ENCODE measurements at regions not wholly inside any gene's neighbourhood (a gene's known extent, or its start where the extent isn't known, plus 50 kb on each side); places are given as distances from the start of the nearest gene placed in this dataset.
A peak's percentile ranks its signal among the peaks of the same experiment; 100 is the strongest.
"Not testable (repeated sequence)": the region's sequence is repeated elsewhere in the genome, so short reads cannot be mapped to it uniquely, and the experiment has no call there.

- intact Hi-C loops (cut with DNase I; ENCODE audit: low total_unique reads): loop anchor here (5.0 kb wide), 1 partner anchor 473 kb away; no protein-coding TSS in a partner anchor
- TF ChIP-seq POLR2A (IDR thresholded peaks at IDR 0.05): no peak
- TF ChIP-seq, protein P1, sequence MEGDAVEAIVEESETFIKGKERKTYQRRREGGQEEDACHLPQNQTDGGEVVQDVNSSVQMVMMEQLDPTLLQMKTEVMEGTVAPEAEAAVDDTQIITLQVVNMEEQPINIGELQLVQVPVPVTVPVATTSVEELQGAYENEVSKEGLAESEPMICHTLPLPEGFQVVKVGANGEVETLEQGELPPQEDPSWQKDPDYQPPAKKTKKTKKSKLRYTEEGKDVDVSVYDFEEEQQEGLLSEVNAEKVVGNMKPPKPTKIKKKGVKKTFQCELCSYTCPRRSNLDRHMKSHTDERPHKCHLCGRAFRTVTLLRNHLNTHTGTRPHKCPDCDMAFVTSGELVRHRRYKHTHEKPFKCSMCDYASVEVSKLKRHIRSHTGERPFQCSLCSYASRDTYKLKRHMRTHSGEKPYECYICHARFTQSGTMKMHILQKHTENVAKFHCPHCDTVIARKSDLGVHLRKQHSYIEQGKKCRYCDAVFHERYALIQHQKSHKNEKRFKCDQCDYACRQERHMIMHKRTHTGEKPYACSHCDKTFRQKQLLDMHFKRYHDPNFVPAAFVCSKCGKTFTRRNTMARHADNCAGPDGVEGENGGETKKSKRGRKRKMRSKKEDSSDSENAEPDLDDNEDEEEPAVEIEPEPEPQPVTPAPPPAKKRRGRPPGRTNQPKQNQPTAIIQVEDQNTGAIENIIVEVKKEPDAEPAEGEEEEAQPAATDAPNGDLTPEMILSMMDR (IDR thresholded peaks at IDR 0.05): no peak
- no peaks in the 10 kb centered on the region for H3K36me3 ChIP-seq (ENCODE audit: low read depth, missing control alignments)
- no peak overlapping the region for H3K27ac ChIP-seq
- no peaks in the 10 kb centered on the region for H3K4me1 ChIP-seq
- H3K9me3 ChIP-seq: no peaks in the 10 kb centered on the region
- H3K27me3 ChIP-seq: no peaks in the 10 kb centered on the region
- H3K4me3 ChIP-seq: no peak overlapping the region
- DNase-seq: no peak
- WGBS, 2 donors: 63 to 66% methylated on average over 3 of the region's 3 CpGs
Measured at GRCh38 chr12:107605293-107605692, 80.3 kb upstream of the PWP1 start.

GRCh38 chr12:107607464-107608392, 77.9 kb upstream of the PWP1 start:
- Histone ChIP-seq H3K9me3 (no peaks in the 10 kb centered on the region), H3K4me3 (no peak overlapping the region), H3K27ac (no peak overlapping the region), H3K36me3 (ENCODE audit: low read depth, missing control alignments) (no peaks in the 10 kb centered on the region), H3K27me3 (no peaks in the 10 kb centered on the region), H3K4me1 (no peaks in the 10 kb centered on the region)
- 33 to 52% methylated on average over 10 to 21 of the region's 21 CpGs for WGBS, 2 donors
- DNase-seq: peak; percentile 91
- no peak for TF ChIP-seq POLR2A (IDR thresholded peaks at IDR 0.05)
- TF ChIP-seq, protein P1 (IDR thresholded peaks at IDR 0.05): peak; percentile 80 to 96 (median 85)
- intact Hi-C loops (cut with DNase I; ENCODE audit: low total_unique reads): loop anchor here (5.0 kb wide), 1 partner anchor 475 kb away; no protein-coding TSS in a partner anchor

DNA sequence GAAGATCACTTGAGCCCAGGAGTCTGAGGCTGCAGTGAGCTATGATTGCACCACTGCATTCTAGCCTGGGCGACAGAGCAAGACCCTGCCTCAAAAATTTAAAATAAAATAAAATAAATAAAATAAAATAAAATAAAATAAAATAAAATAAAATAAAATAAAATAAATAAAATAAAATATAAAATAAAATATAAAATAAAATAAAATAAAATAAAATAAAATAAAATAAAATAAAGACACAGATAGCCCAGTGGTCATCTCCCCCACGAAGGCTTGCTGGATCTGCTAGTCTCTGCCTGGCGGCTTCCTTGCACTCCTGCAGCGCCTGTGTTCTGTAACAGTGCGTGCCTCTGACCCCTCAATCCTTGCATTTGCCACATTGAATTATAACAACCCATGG, 76.8 kb upstream of the PWP1 start:
- H3K4me1 ChIP-seq; H3K27me3 ChIP-seq; H3K9me3 ChIP-seq; H3K27ac ChIP-seq; H3K36me3 ChIP-seq (ENCODE audit: low read depth, missing control alignments); H3K4me3 ChIP-seq; DNase-seq: not testable (repeated sequence)
- WGBS, 2 donors: 88 to 89% methylated on average over 5 of the region's 5 CpGs
- intact Hi-C loops (cut with DNase I; ENCODE audit: low total_unique reads): loop anchor here (5.0 kb wide), 1 partner anchor 476 kb away; no protein-coding TSS in a partner anchor

GRCh38 chr12:107610021-107610859, 75.4 kb upstream of the PWP1 start:
- no peak overlapping the region for H3K4me3 ChIP-seq
- WGBS, 2 donors: 64 to 65% methylated on average over 20 of the region's 20 CpGs
- no peaks in the 10 kb centered on the region for H3K36me3 ChIP-seq (ENCODE audit: low read depth, missing control alignments)
- H3K4me1 ChIP-seq: no peaks in the 10 kb centered on the region
- peak; percentile 37 for DNase-seq
- H3K27ac ChIP-seq: no peak overlapping the region
- H3K9me3 ChIP-seq: no peaks in the 10 kb centered on the region
- no peaks in the 10 kb centered on the region for H3K27me3 ChIP-seq
- intact Hi-C loops (cut with DNase I; ENCODE audit: low total_unique reads): no loop called here
- TF ChIP-seq, protein P1 (IDR thresholded peaks at IDR 0.05): peak in 2 of 3 experiments; percentile 18 to 47
- no peak for TF ChIP-seq POLR2A (IDR thresholded peaks at IDR 0.05)

GRCh38 chr12:107612508-107612907, 73.1 kb upstream of the PWP1 start:
- H3K9me3 ChIP-seq: no peaks in the 10 kb centered on the region
- no peak overlapping the region for H3K4me3 ChIP-seq
- no peaks in the 10 kb centered on the region for H3K36me3 ChIP-seq (ENCODE audit: low read depth, missing control alignments)
- H3K27me3 ChIP-seq: no peaks in the 10 kb centered on the region
- intact Hi-C loops (cut with DNase I; ENCODE audit: low total_unique reads): no loop called here
- no peak overlapping the region for H3K27ac ChIP-seq
- no peak for DNase-seq
- no peaks in the 10 kb centered on the region for H3K4me1 ChIP-seq
- TF ChIP-seq POLR2A (IDR thresholded peaks at IDR 0.05): no peak
- TF ChIP-seq, protein P1 (IDR thresholded peaks at IDR 0.05): no peak
- 72 to 79% methylated on average over 17 to 19 of the region's 19 CpGs for WGBS, 2 donors

Data from testis (tissue), 2 donors.